ENCODE measurements at regions not wholly inside any gene's neighbourhood (a gene's known extent, or its start where the extent isn't known, plus 50 kb on each side); places are given as distances from the start of the nearest gene placed in this dataset.

DNA sequence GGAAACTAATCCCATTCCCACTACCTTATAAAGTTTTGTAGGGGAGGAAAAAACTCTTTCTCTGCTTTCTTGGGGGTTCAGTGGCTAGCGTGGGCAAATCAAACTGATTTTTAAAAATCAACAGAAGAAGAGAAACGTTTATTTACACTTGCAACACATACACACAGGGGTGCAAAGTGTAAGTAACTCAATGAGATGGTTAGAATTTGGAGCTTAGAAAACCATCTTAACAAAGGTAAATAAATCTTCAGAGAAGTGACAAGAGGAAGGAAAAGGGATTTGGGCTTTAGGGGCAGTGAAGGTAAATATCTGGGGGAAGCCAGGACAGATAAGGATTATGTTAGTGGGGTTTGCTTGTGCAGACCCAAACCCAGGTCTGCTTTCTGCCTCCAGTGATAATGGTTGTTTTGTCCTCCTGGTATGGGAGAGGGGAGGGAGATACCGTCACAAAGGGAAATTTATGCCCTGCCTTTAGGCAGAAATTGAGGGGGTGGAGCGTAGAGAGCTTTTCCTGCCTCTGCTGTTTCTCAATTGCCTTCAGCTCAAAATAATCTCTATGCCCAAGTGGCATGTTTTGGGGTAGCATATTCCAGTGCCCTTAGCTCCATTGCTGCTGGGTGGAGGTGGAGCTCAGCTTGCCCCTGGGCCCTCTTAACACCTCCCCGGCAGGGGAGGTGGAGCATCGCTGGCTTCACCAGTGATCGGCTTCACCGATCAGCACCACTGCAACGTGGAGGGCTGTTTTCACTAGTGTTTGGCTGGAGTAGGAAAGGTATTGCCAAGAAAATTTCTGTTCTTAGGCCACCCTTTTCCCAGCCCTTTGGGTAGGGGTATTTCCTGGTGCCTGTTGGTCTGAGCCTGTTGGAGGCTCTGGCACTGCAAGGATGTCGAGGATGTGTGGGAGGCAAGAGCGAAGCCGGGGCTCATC lies 92.2 kb downstream of the TEX51 start:
- DNase-seq: no peak

- DNase-seq: no peak
Measured at GRCh38 chr2:126994340-126994777, 95.7 kb downstream of the TEX51 start.

- no peak for DNase-seq
Measured at GRCh38 chr2:126995621-126996377, 97.1 kb downstream of the TEX51 start.

- no peak for DNase-seq
Measured at GRCh38 chr2:126996378-126996699, 97.6 kb downstream of the TEX51 start.
